ENCODE measurements at regions not wholly inside any gene's neighbourhood (a gene's known extent, or its start where the extent isn't known, plus 50 kb on each side); places are given as distances from the start of the nearest gene placed in this dataset.

- TF ChIP-seq POLR2A (IDR thresholded peaks at IDR 0.05) = no peak
- TF ChIP-seq, protein P1, sequence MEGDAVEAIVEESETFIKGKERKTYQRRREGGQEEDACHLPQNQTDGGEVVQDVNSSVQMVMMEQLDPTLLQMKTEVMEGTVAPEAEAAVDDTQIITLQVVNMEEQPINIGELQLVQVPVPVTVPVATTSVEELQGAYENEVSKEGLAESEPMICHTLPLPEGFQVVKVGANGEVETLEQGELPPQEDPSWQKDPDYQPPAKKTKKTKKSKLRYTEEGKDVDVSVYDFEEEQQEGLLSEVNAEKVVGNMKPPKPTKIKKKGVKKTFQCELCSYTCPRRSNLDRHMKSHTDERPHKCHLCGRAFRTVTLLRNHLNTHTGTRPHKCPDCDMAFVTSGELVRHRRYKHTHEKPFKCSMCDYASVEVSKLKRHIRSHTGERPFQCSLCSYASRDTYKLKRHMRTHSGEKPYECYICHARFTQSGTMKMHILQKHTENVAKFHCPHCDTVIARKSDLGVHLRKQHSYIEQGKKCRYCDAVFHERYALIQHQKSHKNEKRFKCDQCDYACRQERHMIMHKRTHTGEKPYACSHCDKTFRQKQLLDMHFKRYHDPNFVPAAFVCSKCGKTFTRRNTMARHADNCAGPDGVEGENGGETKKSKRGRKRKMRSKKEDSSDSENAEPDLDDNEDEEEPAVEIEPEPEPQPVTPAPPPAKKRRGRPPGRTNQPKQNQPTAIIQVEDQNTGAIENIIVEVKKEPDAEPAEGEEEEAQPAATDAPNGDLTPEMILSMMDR (IDR thresholded peaks at IDR 0.05 in 4 of 5, conservative IDR thresholded peaks at IDR 0.05 in 1 of 5) = no peak
Observed at GRCh38 chr9:83153030-83153429, 90.1 kb upstream of the RASEF start.

Data from gastrocnemius medialis (tissue), 4 donors.